Sigmoid colon (tissue), 6 donors: ENCODE measurements at regions not wholly inside any gene's neighbourhood (a gene's known extent, or its start where the extent isn't known, plus 50 kb on each side); places are given as distances from the start of the nearest gene placed in this dataset.
A peak's percentile ranks its signal among the peaks of the same experiment; 100 is the strongest.
"Not testable (repeated sequence)": the region's sequence is repeated elsewhere in the genome, so short reads cannot be mapped to it uniquely, and the experiment has no call there.

Experiments used
- DNase-seq: peaks from one replicate; pipeline ENCODE4 v3.0.0-alpha.2; 2019
- H3K27ac ChIP-seq, 4 donors: fragments of 200-600 bp; sonication (generic); one replicate each; pipeline ENCODE4 v1.5.1; 2016 to 2019; ENCODE audit warnings: mild to moderate bottlenecking in 1 of 4
- H3K27me3 ChIP-seq, 3 donors: fragments of 200-600 bp; sonication (generic); one replicate each; pipeline ENCODE4 v1.5.1; 2019; ENCODE audit warnings: mild to moderate bottlenecking in 1 of 3
- H3K36me3 ChIP-seq, 4 donors: fragments of 200-600 bp; sonication (generic); one replicate each; pipeline ENCODE4 v1.5.1; 2016 to 2019
- H3K4me1 ChIP-seq, 4 donors: fragments of 200-600 bp; sonication (generic); one replicate each; pipeline ENCODE4 v1.5.1; 2017 to 2019
- H3K4me3 ChIP-seq, 4 donors: fragments of 200-600 bp; sonication (generic); one replicate each; pipeline ENCODE4 v1.5.1; 2017 to 2019; ENCODE audit warnings: mild to moderate bottlenecking in 2 of 4, moderate library complexity in 1 of 4
- H3K9me3 ChIP-seq, 4 donors: fragments of 200-600 bp in 3 of 4; sonication (generic) in 3 of 4; one replicate each; pipeline versions ENCODE4 v1.5.1 to v1.6.1; 2013 to 2019
- CTCF ChIP-seq, 4 experiments: fragments of 450-650 bp in 3 of 4; fragments of 200-600 bp in 1 of 4; IDR thresholded peaks; one replicate each; pipeline ENCODE4 v1.5.1; 2016 to 2019; ENCODE audit warnings: antibody characterized with exemption in 4 of 4, mild to moderate bottlenecking in 3 of 4, moderate library complexity in 2 of 4
- EP300 ChIP-seq, 4 donors: sonication (generic); formaldehyde crosslinking; IDR thresholded peaks; one replicate each; pipeline ENCODE4 v1.6.1; 2017; ENCODE audit warnings: antibody characterized with exemption in 4 of 4
- POLR2A ChIP-seq, 2 donors: fragments of 450-650 bp; IDR thresholded peaks; one replicate each; pipeline ENCODE4 v1.6.1; 2016; ENCODE audit warnings: antibody characterized with exemption in 2 of 2, mild to moderate bottlenecking in 2 of 2, moderate library complexity in 2 of 2
- POLR2AphosphoS5 ChIP-seq, 4 donors: sonication (generic); formaldehyde crosslinking; IDR thresholded peaks; one replicate each; pipeline ENCODE4 v1.6.1; 2017; ENCODE audit warnings: antibody characterized with exemption in 4 of 4
- WGBS, 2 donors: extraction: QIAGEN DNeasy Blood & Tissue Kit; methylation state at CpG; one replicate each; pipeline ENCODE4 v1.1.7; 2013; 5-methylcytosine and 5-hydroxymethylcytosine counted together
- intact Hi-C: fragments of 100-400 bp; cut with DNase I; formaldehyde crosslinking; loops from one replicate; pipeline ENCODE4 v1.15.1; 2023
- donor health status: healthy with polysubstance abuse.
- donor health status: healthy.

GRCh38 chr6:69465866-69466265 lies 330.9 kb downstream of the LMBRD1 start:
- no peak for DNase-seq
- intact Hi-C loops, result no loop called here
- Histone ChIP-seq H3K4me1 (no peaks in the 10 kb centered on the region), H3K36me3 (no peaks in the 10 kb centered on the region), H3K27me3 (no peaks in the 10 kb centered on the region), H3K4me3 (no peak overlapping the region), H3K27ac (no peak overlapping the region), H3K9me3 (no peaks in the 10 kb centered on the region)
- TF ChIP-seq POLR2AphosphoS5 (IDR thresholded peaks at IDR 0.05) (no peak), EP300 (IDR thresholded peaks at IDR 0.05) (no peak), POLR2A (IDR thresholded peaks at IDR 0.05) (no peak), CTCF (IDR thresholded peaks at IDR 0.05) (no peak)

DNA sequence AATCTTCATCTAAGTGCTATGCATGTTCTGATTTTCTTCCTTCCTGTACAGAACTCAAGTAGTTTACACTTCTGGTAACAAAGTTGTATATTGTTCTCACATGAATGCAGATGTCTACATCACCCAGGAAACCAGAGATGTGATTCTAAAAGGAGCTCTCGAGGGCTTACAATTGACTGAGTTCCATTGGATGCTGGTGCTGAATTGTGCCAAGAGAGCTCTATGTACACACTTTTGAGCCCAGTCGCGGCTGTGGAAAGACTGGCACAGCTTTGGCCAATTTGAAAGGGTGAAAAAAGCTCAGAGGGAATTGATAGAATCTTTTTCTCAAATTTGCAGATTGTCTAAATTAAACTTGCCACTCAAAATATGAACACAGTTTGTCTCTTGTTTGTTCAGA lies 340.7 kb downstream of the LMBRD1 start:
- no peak overlapping the region for H3K4me3 ChIP-seq
- H3K27me3 ChIP-seq, result no peaks in the 10 kb centered on the region
- DNase-seq, result no peak
- WGBS, 2 donors, result 71 to 80% methylated on average over 3 of the region's 3 CpGs
- H3K27ac ChIP-seq, result peak overlapping the region in 2 of 4 donors; percentile 40 to 44
- intact Hi-C loops, result no loop called here
- no peaks in the 10 kb centered on the region for H3K4me1 ChIP-seq
- no peak for TF ChIP-seq EP300 (IDR thresholded peaks at IDR 0.05)
- TF ChIP-seq POLR2AphosphoS5 (IDR thresholded peaks at IDR 0.05), result no peak
- no peak for TF ChIP-seq CTCF (IDR thresholded peaks at IDR 0.05)
- TF ChIP-seq POLR2A (IDR thresholded peaks at IDR 0.05), result no peak
- H3K36me3 ChIP-seq, result no peaks in the 10 kb centered on the region
- no peaks in the 10 kb centered on the region for H3K9me3 ChIP-seq

DNA sequence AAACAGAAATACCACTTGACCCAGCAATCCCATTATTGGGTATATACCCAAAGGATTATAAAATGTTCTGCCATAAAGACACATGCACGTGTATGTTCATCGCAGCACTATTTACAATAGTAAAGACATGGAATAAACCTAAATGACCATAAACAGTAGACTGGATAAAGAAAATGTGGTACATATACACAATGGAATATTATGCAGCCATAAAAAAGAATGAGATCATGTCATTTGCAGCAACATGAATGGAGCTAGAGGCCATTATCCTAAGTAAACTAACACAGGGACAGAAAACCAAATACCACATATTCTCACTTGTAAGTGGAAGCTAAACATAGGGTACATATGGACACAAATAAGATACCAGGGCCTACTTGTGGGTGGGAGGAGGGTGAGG lies 342.2 kb downstream of the LMBRD1 start:
- not testable (repeated sequence) for H3K27ac ChIP-seq

DNA sequence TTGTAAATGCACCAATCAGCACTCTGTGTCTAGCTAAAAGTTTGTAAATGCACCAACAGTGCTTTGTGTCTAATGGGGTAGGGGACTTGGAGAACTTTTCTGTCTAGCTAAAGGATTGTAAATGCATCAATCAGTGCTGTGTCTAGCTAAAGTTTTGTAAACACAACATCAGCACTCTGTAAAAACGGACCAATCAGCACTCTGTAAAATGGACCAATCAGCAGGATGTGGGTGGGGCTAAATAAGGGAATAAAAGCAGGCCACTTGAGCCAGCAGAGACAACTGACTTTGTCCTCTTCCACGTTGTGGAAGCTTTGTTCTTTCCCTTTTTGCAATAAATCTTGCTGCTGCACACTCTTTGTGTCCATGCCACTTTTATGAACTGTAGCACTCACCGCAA lies 346.3 kb downstream of the LMBRD1 start:
- intact Hi-C loops, H3K27me3 ChIP-seq, H3K36me3 ChIP-seq, H3K4me3 ChIP-seq, H3K4me1 ChIP-seq, H3K27ac ChIP-seq, H3K9me3 ChIP-seq, DNase-seq: not testable (repeated sequence)
- WGBS, 2 donors, result 51 to 69% methylated on average over 3 of the region's 3 CpGs

More for the DNA sequence above, 342.2 kb downstream of the LMBRD1 start:
- H3K9me3 ChIP-seq, H3K36me3 ChIP-seq, H3K27me3 ChIP-seq, DNase-seq, H3K4me3 ChIP-seq, H3K4me1 ChIP-seq, intact Hi-C loops: not testable (repeated sequence)
- WGBS, 2 donors, result 89 to 94% methylated on average over 2 of the region's 2 CpGs

- Histone ChIP-seq H3K27me3 (no peaks in the 10 kb centered on the region), H3K4me3 (no peak overlapping the region), H3K4me1 (no peaks in the 10 kb centered on the region), H3K27ac (no peak overlapping the region), H3K36me3 (no peaks in the 10 kb centered on the region), H3K9me3 (peaks cover 0 to 2% (median 0%) of the 10 kb centered on the region in 4 donors)
- intact Hi-C loops, result no loop called here
- WGBS, 2 donors, result 94 to 97% methylated on average over 8 of the region's 8 CpGs
- DNase-seq, result no peak
- TF ChIP-seq CTCF (IDR thresholded peaks at IDR 0.05) (no peak), POLR2AphosphoS5 (IDR thresholded peaks at IDR 0.05) (no peak), EP300 (IDR thresholded peaks at IDR 0.05) (no peak), POLR2A (IDR thresholded peaks at IDR 0.05) (no peak)
These were observed 346.9 kb downstream of the LMBRD1 start for GRCh38 chr6:69449887-69450286.
